Transverse colon (tissue), 4 donors: ENCODE measurements at regions not wholly inside any gene's neighbourhood (a gene's known extent, or its start where the extent isn't known, plus 50 kb on each side); places are given as distances from the start of the nearest gene placed in this dataset.
"Not testable (repeated sequence)": the region's sequence is repeated elsewhere in the genome, so short reads cannot be mapped to it uniquely, and the experiment has no call there.

Source experiments
- DNase-seq: peaks from one replicate; pipeline ENCODE4 v3.0.0-alpha.2; 2019
- H3K27ac ChIP-seq, 4 donors: fragments of 200-600 bp; sonication (generic); 2 replicates each; pipeline ENCODE4 v1.5.1; 2016 to 2018; ENCODE audit warnings: inconsistent platforms in 4 of 4
- H3K27me3 ChIP-seq: fragments of 200-600 bp; sonication (generic); 2 replicates; pipeline ENCODE4 v1.5.1; 2017; ENCODE audit warnings: inconsistent platforms
- H3K36me3 ChIP-seq, 4 donors: fragments of 200-600 bp; sonication (generic); 2 replicates each; pipeline ENCODE4 v1.5.1; 2017 to 2019; ENCODE audit warnings: inconsistent platforms in 4 of 4
- H3K4me1 ChIP-seq, 4 donors: fragments of 200-600 bp; sonication (generic); 2 replicates each; pipeline ENCODE4 v1.5.1; 2017 to 2020; ENCODE audit warnings: inconsistent platforms in 4 of 4
- H3K4me3 ChIP-seq, 4 donors: fragments of 200-600 bp; sonication (generic); 1 replicate in 1 of 4; 2 replicates in 3 of 4; pipeline versions ENCODE4 v1.5.1 to v1.6.1; 2017 to 2019; ENCODE audit warnings: inconsistent platforms in 4 of 4
- H3K9me3 ChIP-seq, 2 donors: fragments of 200-600 bp; sonication (generic); 2 replicates each; pipeline ENCODE4 v1.5.1; 2017 to 2019; ENCODE audit warnings: inconsistent platforms in 2 of 2
- CTCF ChIP-seq, 5 experiments: fragments of 200-600 bp in 3 of 5; fragments of 450-650 bp in 2 of 5; sonication (generic) in 3 of 5; IDR thresholded peaks; 1 replicate in 2 of 5; 2 replicates in 3 of 5; pipeline ENCODE4 v1.5.1; 2016 to 2017; ENCODE audit warnings: antibody characterized with exemption in 5 of 5, inconsistent platforms in 3 of 5, mild to moderate bottlenecking in 2 of 5, moderate library complexity in 1 of 5
- EP300 ChIP-seq: sonication (generic); formaldehyde crosslinking; IDR thresholded peaks from one replicate; pipeline ENCODE4 v1.6.1; 2017; ENCODE audit warnings: antibody characterized with exemption, low read depth
- POLR2A ChIP-seq: fragments of 450-650 bp; IDR thresholded peaks from one replicate; pipeline ENCODE4 v1.6.1; 2016; ENCODE audit warnings: antibody characterized with exemption, mild to moderate bottlenecking, moderate library complexity
- POLR2AphosphoS5 ChIP-seq, 3 donors: sonication (generic); formaldehyde crosslinking; IDR thresholded peaks; one replicate each; pipeline ENCODE4 v1.6.1; 2016; ENCODE audit warnings: antibody characterized with exemption in 3 of 3
- WGBS, 2 donors: methylation state at CpG; one replicate each; pipeline ENCODE4 v1.1.5; 2018; ENCODE audit warnings: low coverage in 1 of 2; 5-methylcytosine and 5-hydroxymethylcytosine counted together
- in situ Hi-C, 4 donors: fragments of 200-750 bp; cut with MboI; loops; one replicate each; pipeline versions ENCODE4 v1.15.0 to v1.15.1; 2017; ENCODE audit warnings: low sequenced_read_pairs in 3 of 4, low pct_ligation_motif_present in 1 of 4, low pct_unique_long_range_greater_than_20kb in 1 of 4
- intact Hi-C: fragments of 100-400 bp; cut with DNase I; formaldehyde crosslinking; loops from one replicate; pipeline ENCODE4 v1.15.1; 2023; ENCODE audit warnings: low total_unique reads

GRCh38 chr1:219863816-219864215 is 64.5 kb downstream of the SLC30A10 start:
- H3K27ac ChIP-seq, intact Hi-C loops, H3K36me3 ChIP-seq, H3K4me3 ChIP-seq, DNase-seq, H3K9me3 ChIP-seq, in situ Hi-C loops, H3K4me1 ChIP-seq: not testable (repeated sequence)
- peaks cover 35% of the 10 kb centered on the region for H3K27me3 ChIP-seq
- WGBS, 2 donors = 82% methylated on average over 16 of the region's 16 CpGs; no CpG with 5 or more reads in 1 of the 2 donors

GRCh38 chr1:219862366-219862765 is 66.0 kb downstream of the SLC30A10 start:
- intact Hi-C loops = no loop called here
- in situ Hi-C loops = no loop called here
- 48 to 50% methylated on average over 1 of the region's 1 CpG for WGBS, 2 donors

GRCh38 chr1:219858980-219859379 is 69.4 kb downstream of the SLC30A10 start:
- in situ Hi-C loops = no loop called here
- 28 to 29% methylated on average over 3 of the region's 3 CpGs for WGBS, 2 donors

More at GRCh38 chr1:219862366-219862765, 66.0 kb downstream of the SLC30A10 start:
- Histone ChIP-seq H3K27ac (no peak overlapping the region), H3K4me3 (no peak overlapping the region), H3K27me3 (peaks cover 40% of the 10 kb centered on the region), H3K4me1 (peaks cover 0 to 10% (median 0%) of the 10 kb centered on the region in 4 donors), H3K36me3 (no peaks in the 10 kb centered on the region), H3K9me3 (no peaks in the 10 kb centered on the region)
- DNase-seq = no peak
- no peak for TF ChIP-seq EP300
- TF ChIP-seq POLR2A = no peak

GRCh38 chr1:219847215-219847855 is 81.0 kb downstream of the SLC30A10 start:
- TF ChIP-seq POLR2A = no peak
- TF ChIP-seq POLR2AphosphoS5 (IDR thresholded peaks at IDR 0.05) = no peak
- no peak for TF ChIP-seq EP300
- no peak for TF ChIP-seq CTCF (IDR thresholded peaks at IDR 0.05)
- H3K9me3 ChIP-seq = peaks cover 5% of the 10 kb centered on the region in 2 donors
- no peaks in the 10 kb centered on the region for H3K4me1 ChIP-seq
- intact Hi-C loops = no loop called here
- no peak overlapping the region for H3K4me3 ChIP-seq
- H3K36me3 ChIP-seq = no peaks in the 10 kb centered on the region
- peak; percentile 41 for DNase-seq
- H3K27me3 ChIP-seq = peaks cover 31% of the 10 kb centered on the region
- H3K27ac ChIP-seq = no peak overlapping the region
- 45% methylated on average over 4 of the region's 4 CpGs; no CpG with 5 or more reads in 1 of the 2 donors for WGBS, 2 donors
- in situ Hi-C loops = no loop called here

More at GRCh38 chr1:219858980-219859379, 69.4 kb downstream of the SLC30A10 start:
- peaks cover 0 to 10% (median 0%) of the 10 kb centered on the region in 4 donors for H3K4me1 ChIP-seq
- DNase-seq = no peak
- H3K27me3 ChIP-seq = peaks cover 60% of the 10 kb centered on the region
- no peaks in the 10 kb centered on the region for H3K36me3 ChIP-seq
- intact Hi-C loops = no loop called here
- no peak overlapping the region for H3K27ac ChIP-seq
- H3K4me3 ChIP-seq = no peak overlapping the region
- no peaks in the 10 kb centered on the region for H3K9me3 ChIP-seq
- no peak for TF ChIP-seq POLR2A
- TF ChIP-seq CTCF (IDR thresholded peaks at IDR 0.05) = no peak
- TF ChIP-seq EP300 = no peak
- no peak for TF ChIP-seq POLR2AphosphoS5 (IDR thresholded peaks at IDR 0.05)

GRCh38 chr1:219839595-219839994 is 88.8 kb downstream of the SLC30A10 start:
- H3K9me3 ChIP-seq, H3K36me3 ChIP-seq, DNase-seq, in situ Hi-C loops, H3K27ac ChIP-seq, H3K4me3 ChIP-seq, H3K4me1 ChIP-seq, intact Hi-C loops: not testable (repeated sequence)
- WGBS, 2 donors = 0 to 56% methylated on average over 1 to 15 of the region's 15 CpGs
- peaks cover 48% of the 10 kb centered on the region for H3K27me3 ChIP-seq

- WGBS, 2 donors = 50 to 58% methylated on average over 2 of the region's 2 CpGs
- TF ChIP-seq CTCF (IDR thresholded peaks at IDR 0.05) (peak in 2 of 5 experiments; percentile 2 to 3), EP300 (no peak)
- in situ Hi-C loops = no loop called here
These were observed 90.4 kb downstream of the SLC30A10 start for GRCh38 chr1:219837994-219838294.

More at GRCh38 chr1:219837994-219838294, 90.4 kb downstream of the SLC30A10 start:
- H3K36me3 ChIP-seq = no peaks in the 10 kb centered on the region
- no peaks in the 10 kb centered on the region for H3K9me3 ChIP-seq
- H3K27me3 ChIP-seq = peaks cover 54% of the 10 kb centered on the region
- no peak overlapping the region for H3K27ac ChIP-seq
- no peak for DNase-seq
- no peak overlapping the region for H3K4me3 ChIP-seq
- no peaks in the 10 kb centered on the region for H3K4me1 ChIP-seq
- intact Hi-C loops = no loop called here
